Mesothelial cell of epicardium (in vitro differentiated cells): ENCODE measurements at regions not wholly inside any gene's neighbourhood (a gene's known extent, or its start where the extent isn't known, plus 50 kb on each side); places are given as distances from the start of the nearest gene placed in this dataset.

ENCODE experiments used
- DNase-seq, 2 experiments: peaks; one replicate each; pipeline ENCODE4 v3.0.0; 2021; ENCODE audit warnings: low spot score in 2 of 2; ENCODE audit not compliant: unreplicated experiment in 2 of 2
- H3K27ac Mint-ChIP-seq: 2 replicates; pipeline ENCODE4 v1.8.0; 2021; ENCODE audit warnings: mixed read lengths
- H3K27me3 Mint-ChIP-seq: 2 replicates; pipeline ENCODE4 v1.8.0; 2021; ENCODE audit warnings: low read depth, mixed read lengths
- H3K36me3 Mint-ChIP-seq: 2 replicates; pipeline ENCODE4 v1.8.0; 2021; ENCODE audit warnings: mixed read lengths
- H3K4me1 Mint-ChIP-seq: 2 replicates; pipeline ENCODE4 v1.8.0; 2021; ENCODE audit warnings: mixed read lengths
- H3K4me3 Mint-ChIP-seq: 2 replicates; pipeline ENCODE4 v1.8.0; 2021; ENCODE audit warnings: mild to moderate bottlenecking, moderate library complexity, mixed read lengths
- H3K9me3 Mint-ChIP-seq: 2 replicates; pipeline ENCODE4 v1.8.0; 2021; ENCODE audit warnings: mixed read lengths
- CTCF ChIP-seq: fragments of 200-600 bp; sonication (generic); IDR thresholded peaks from one replicate; pipeline ENCODE4 v1.5.0; 2021; ENCODE audit warnings: antibody characterized with exemption; ENCODE audit not compliant: unreplicated experiment

DNA sequence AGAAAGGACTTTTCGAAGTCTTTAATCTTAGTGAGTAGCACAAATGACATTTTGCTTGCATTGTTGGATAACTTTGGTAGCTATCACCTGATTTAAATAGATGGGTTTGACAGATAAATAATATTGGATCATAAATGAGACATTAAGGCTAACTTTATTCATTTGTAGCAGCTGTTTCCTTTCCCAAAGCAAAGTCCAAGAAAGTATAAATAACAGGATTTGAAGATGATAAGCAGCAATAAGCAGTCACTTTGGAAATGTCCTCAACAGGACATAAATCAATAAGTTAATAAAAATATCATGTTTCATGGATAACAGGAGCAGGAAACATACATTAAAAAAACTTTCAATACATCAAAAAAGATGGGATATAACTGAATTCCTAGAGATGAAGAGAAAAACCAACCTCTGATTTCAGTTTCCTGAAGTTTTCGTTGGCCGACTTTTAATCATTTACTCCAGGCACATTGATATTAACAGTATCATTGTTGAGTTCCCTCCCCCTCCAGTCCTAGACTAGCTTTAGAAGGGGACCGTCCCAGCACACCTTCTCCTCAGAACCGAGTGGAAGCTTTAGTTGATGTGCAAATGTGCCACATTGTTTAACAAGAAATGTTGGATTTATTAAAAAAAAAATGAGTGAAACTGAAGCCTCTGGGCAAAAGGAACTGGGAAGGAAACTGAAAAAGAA is 169.9 kb upstream of the AGA start:
- Mint-ChIP-seq H3K27ac (no peak overlapping the region), H3K36me3 (no peaks in the 10 kb centered on the region), H3K27me3 (no peaks in the 10 kb centered on the region), H3K9me3 (no peaks in the 10 kb centered on the region), H3K4me1 (peaks cover 6% of the 10 kb centered on the region), H3K4me3 (no peak overlapping the region)
- no peak for DNase-seq
- TF ChIP-seq CTCF, result no peak

DNA sequence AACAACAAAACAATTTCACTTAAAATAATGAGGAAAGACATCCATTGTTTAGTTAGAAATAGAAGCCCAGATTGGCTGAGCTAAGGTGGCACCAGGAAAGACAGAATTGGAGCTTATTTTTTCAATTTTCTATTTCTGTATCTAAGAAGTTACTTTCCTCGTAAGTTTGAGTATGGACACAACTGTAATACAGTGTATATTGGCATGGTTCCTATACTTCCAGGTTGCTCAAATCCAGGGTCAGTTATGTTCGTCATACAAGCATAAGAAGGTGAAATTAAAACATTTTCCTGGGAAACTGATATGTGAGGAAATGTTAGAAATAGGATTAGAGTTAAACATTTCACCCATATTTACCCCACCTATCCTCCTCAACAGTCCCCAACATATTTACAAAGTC is 170.4 kb upstream of the AGA start:
- H3K36me3 Mint-ChIP-seq, result no peaks in the 10 kb centered on the region
- H3K9me3 Mint-ChIP-seq, result no peaks in the 10 kb centered on the region
- no peak for TF ChIP-seq CTCF
- no peak overlapping the region for H3K4me3 Mint-ChIP-seq
- no peaks in the 10 kb centered on the region for H3K27me3 Mint-ChIP-seq
- H3K27ac Mint-ChIP-seq, result no peak overlapping the region
- peaks cover 6% of the 10 kb centered on the region for H3K4me1 Mint-ChIP-seq
- no peak for DNase-seq

DNA sequence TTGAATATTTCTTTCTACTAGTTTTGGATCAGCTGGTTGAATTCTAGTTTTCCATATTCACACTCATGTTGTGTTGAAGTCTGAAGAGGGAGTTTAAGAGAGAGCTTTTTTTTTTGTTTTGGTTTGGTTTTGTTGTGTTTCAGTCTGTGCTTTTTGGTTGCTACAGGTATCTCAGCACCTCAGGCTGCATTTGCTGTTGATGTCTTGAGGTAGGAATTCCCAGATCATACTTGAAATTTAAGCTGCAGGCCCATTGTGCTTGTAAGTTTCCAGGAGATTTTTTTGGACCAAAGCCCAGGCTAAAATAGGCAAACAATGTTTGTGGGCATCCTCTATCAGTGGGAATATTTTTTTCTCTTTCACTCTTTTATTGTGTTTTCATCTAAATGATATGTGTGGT is 190.2 kb upstream of the AGA start:
- no peak for DNase-seq
- H3K4me3 Mint-ChIP-seq, result no peak overlapping the region
- H3K4me1 Mint-ChIP-seq, result no peaks in the 10 kb centered on the region
- H3K36me3 Mint-ChIP-seq, result no peaks in the 10 kb centered on the region
- peaks cover 3% of the 10 kb centered on the region for H3K9me3 Mint-ChIP-seq
- TF ChIP-seq CTCF, result no peak
- H3K27ac Mint-ChIP-seq, result no peak overlapping the region
- H3K27me3 Mint-ChIP-seq, result no peaks in the 10 kb centered on the region

DNA sequence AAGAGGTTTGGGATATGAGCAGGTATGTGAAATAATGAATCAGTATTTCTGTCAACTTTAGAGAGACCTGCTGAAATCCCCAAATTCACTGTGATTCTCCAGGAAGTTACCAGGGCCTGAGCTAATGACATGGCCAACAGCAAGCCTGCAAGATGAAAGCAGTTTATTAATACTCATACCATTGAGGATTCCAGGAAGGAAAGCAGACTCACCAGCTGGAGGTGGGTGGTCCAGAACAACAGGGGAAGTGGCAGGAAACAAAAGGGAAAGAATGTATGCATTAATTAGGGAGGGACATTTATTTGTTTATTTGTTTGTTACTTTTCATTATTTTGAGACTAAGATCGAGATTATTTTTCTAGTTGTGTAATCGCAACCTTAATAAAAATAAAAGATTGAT is 196.6 kb upstream of the AGA start:
- H3K9me3 Mint-ChIP-seq, result peaks cover 4% of the 10 kb centered on the region
- no peaks in the 10 kb centered on the region for H3K36me3 Mint-ChIP-seq
- no peak for TF ChIP-seq CTCF
- no peaks in the 10 kb centered on the region for H3K4me1 Mint-ChIP-seq
- no peak overlapping the region for H3K4me3 Mint-ChIP-seq
- no peak for DNase-seq
- no peak overlapping the region for H3K27ac Mint-ChIP-seq
- H3K27me3 Mint-ChIP-seq, result no peaks in the 10 kb centered on the region

DNA sequence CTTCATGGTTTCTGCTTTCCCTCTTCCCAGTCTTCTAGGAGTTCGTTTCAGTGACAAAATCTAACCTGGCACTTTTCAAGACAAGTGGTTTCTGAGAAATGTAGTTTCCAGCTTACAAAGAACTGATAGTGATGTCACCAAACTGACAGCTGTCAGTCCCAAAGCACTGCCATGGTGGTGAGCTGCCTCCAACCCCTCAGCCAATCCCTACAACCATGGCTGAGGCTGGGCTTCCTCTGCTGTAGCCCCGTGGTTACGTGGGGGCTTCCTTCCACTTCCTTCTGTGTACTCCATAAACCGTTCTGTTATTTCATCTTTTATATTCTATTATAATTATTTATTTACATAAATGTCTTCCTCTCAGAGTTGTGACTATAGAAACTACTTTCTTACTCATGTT is 198.6 kb upstream of the AGA start:
- Mint-ChIP-seq H3K4me3 (no peak overlapping the region), H3K4me1 (no peaks in the 10 kb centered on the region), H3K36me3 (no peaks in the 10 kb centered on the region), H3K9me3 (peaks cover 4% of the 10 kb centered on the region), H3K27ac (no peak overlapping the region), H3K27me3 (no peaks in the 10 kb centered on the region)
- DNase-seq, result no peak
- no peak for TF ChIP-seq CTCF

GRCh38 chr4:177660223-177660622 is 218.0 kb upstream of the AGA start:
- peaks cover 10% of the 10 kb centered on the region for H3K4me1 Mint-ChIP-seq
- TF ChIP-seq CTCF, result no peak
- no peak for DNase-seq
- peaks cover 6% of the 10 kb centered on the region for H3K36me3 Mint-ChIP-seq
- peaks cover 48% of the 10 kb centered on the region for H3K9me3 Mint-ChIP-seq
- H3K27me3 Mint-ChIP-seq, result no peaks in the 10 kb centered on the region
- H3K27ac Mint-ChIP-seq, result no peak overlapping the region
- H3K4me3 Mint-ChIP-seq, result no peak overlapping the region
